ENCODE measurements at regions not wholly inside any gene's neighbourhood (a gene's known extent, or its start where the extent isn't known, plus 50 kb on each side); places are given as distances from the start of the nearest gene placed in this dataset.

- TF ChIP-seq CTCF (IDR thresholded peaks at IDR 0.05; ENCODE audit: extremely low read depth in 1 of 2, insufficient read depth in 1 of 2, low read depth in 1 of 2, low read length in 2 of 2), result no peak
- no peak for TF ChIP-seq MAX (IDR thresholded peaks at IDR 0.05; ENCODE audit: insufficient read depth, insufficient read length)
- no peak for TF ChIP-seq POLR2A (IDR thresholded peaks at IDR 0.05; ENCODE audit: low read depth, low read length)
- no peak for TF ChIP-seq EZH2 (IDR thresholded peaks at IDR 0.05; ENCODE audit: borderline replicate concordance, low read depth, low read length, severe bottlenecking)
- TF ChIP-seq FOS (IDR thresholded peaks at IDR 0.05; ENCODE audit: borderline replicate concordance, insufficient read depth, low read length), result no peak
- no peak for TF ChIP-seq POLR2AphosphoS5 (IDR thresholded peaks at IDR 0.05; ENCODE audit: insufficient read depth, low read depth, low read length)
Observed at GRCh38 chr2:184190725-184191124, 407.6 kb upstream of the ZNF804A start.

Data from endothelial cell of umbilical vein (primary cell).